CD4-positive, CD25-positive, alpha-beta regulatory T cell (primary cell): ENCODE measurements at regions not wholly inside any gene's neighbourhood (a gene's known extent, or its start where the extent isn't known, plus 50 kb on each side); places are given as distances from the start of the nearest gene placed in this dataset.
A peak's percentile ranks its signal among the peaks of the same experiment; 100 is the strongest.

Experiments used
- ATAC-seq, 2 donors: fragments of 150-1000 bp; cut with Tn5 transposase; one replicate each; pipeline ENCODE4 v1.10.0; 2021; ENCODE audit warnings: low read depth in 2 of 2, moderate number of reproducible peaks in 2 of 2, moderate library complexity in 1 of 2
- DNase-seq, 3 donors: peaks; one replicate each; pipeline versions ENCODE4 v3.0.0 to v3.0.0-alpha.2; 2012 to 2022; ENCODE audit warnings: mixed read lengths in 1 of 3
- H3K27ac ChIP-seq: one replicate; pipeline ENCODE4 v1.7.0; 2013; ENCODE audit warnings: mild to moderate bottlenecking, low read length; ENCODE audit not compliant: insufficient read depth, poor library complexity, severe bottlenecking
- H3K27me3 ChIP-seq: one replicate; pipeline ENCODE4 v1.7.0; 2013; ENCODE audit warnings: low read length; ENCODE audit not compliant: control insufficient read depth, insufficient read depth
- H3K36me3 ChIP-seq: one replicate; pipeline ENCODE4 v1.7.0; 2013; ENCODE audit warnings: mild to moderate bottlenecking, low read length, moderate library complexity; ENCODE audit not compliant: control insufficient read depth, insufficient read depth
- H3K4me1 ChIP-seq: 2 replicates; pipeline ENCODE4 v1.7.0; 2013; ENCODE audit warnings: mild to moderate bottlenecking, low read length; ENCODE audit not compliant: insufficient read depth, control insufficient read depth, poor library complexity, severe bottlenecking
- H3K4me3 ChIP-seq: one replicate; pipeline ENCODE4 v1.7.0; 2013; ENCODE audit warnings: low read depth, mild to moderate bottlenecking, low read length, moderate library complexity
- H3K9me3 ChIP-seq, 2 experiments: 1 replicate in 1 of 2; 2 replicates in 1 of 2; pipeline ENCODE4 v1.7.0; 2013; ENCODE audit warnings: low read length in 2 of 2, mild to moderate bottlenecking in 1 of 2, moderate library complexity in 1 of 2; ENCODE audit not compliant: control insufficient read depth in 2 of 2
- H3K27ac Mint-ChIP-seq, 3 donors: one replicate each; pipeline ENCODE4 v1.8.0; 2020 to 2022; ENCODE audit warnings: mild to moderate bottlenecking in 3 of 3, mixed read lengths in 3 of 3, moderate library complexity in 2 of 3
- H3K27me3 Mint-ChIP-seq: one replicate; pipeline ENCODE4 v1.8.0; 2022; ENCODE audit warnings: mild to moderate bottlenecking, mixed read lengths
- H3K36me3 Mint-ChIP-seq: one replicate; pipeline ENCODE4 v1.8.0; 2020; ENCODE audit warnings: mixed read lengths
- H3K4me1 Mint-ChIP-seq, 4 donors: one replicate each; pipeline ENCODE4 v1.8.0; 2020 to 2022; ENCODE audit warnings: mixed read lengths in 4 of 4, mild to moderate bottlenecking in 1 of 4
- H3K4me3 Mint-ChIP-seq, 4 donors: one replicate each; pipeline ENCODE4 v1.8.0; 2020 to 2022; ENCODE audit warnings: mild to moderate bottlenecking in 4 of 4, mixed read lengths in 4 of 4, moderate library complexity in 3 of 4
- H3K9me3 Mint-ChIP-seq, 7 donors: one replicate each; pipeline ENCODE4 v1.8.0; 2020 to 2022; ENCODE audit warnings: mixed read lengths in 7 of 7, mild to moderate bottlenecking in 3 of 7, moderate library complexity in 2 of 7

- Histone ChIP-seq H3K27me3 (no peaks in the 10 kb centered on the region), H3K4me3 (no peak overlapping the region), H3K27ac (no peak overlapping the region), H3K4me1 (no peaks in the 10 kb centered on the region), H3K36me3 (no peaks in the 10 kb centered on the region), H3K9me3 (peaks cover 0 to 5% of the 10 kb centered on the region in 2 experiments)
- H3K27me3 Mint-ChIP-seq, result no peaks in the 10 kb centered on the region
- no peaks in the 10 kb centered on the region for H3K4me1 Mint-ChIP-seq
- H3K36me3 Mint-ChIP-seq, result no peaks in the 10 kb centered on the region
- H3K9me3 Mint-ChIP-seq, result peaks cover 2 to 13% (median 8%) of the 10 kb centered on the region in 7 donors
- no peak for ATAC-seq
- no peak overlapping the region for H3K4me3 Mint-ChIP-seq
- DNase-seq, result no peak
- H3K27ac Mint-ChIP-seq, result no peak overlapping the region
Observed at GRCh38 chr3:21357241-21357640, 393.8 kb downstream of the ZNF385D start.

DNA sequence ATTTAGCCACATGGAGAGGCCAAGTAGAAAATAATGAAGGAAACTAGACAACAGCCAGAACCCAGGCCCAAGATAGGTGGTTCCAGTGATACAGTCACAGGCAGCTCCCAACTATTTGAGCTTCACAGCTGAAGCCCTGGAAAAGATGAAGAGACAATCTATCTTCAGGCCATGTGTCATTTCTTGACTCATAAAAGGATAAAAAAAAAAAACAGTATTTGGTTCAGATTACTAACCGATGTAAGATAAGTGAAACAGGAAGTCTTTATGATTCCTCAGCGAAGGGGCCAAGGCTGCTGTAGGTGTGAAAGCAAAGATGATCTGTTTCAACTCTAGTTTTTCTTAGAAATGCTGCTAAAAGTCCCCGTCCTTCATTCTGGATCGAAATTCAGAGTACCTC is 394.6 kb downstream of the ZNF385D start:
- Mint-ChIP-seq H3K9me3 (peaks cover 2 to 11% (median 8%) of the 10 kb centered on the region in 7 donors), H3K4me1 (no peaks in the 10 kb centered on the region), H3K27me3 (no peaks in the 10 kb centered on the region), H3K27ac (no peak overlapping the region), H3K36me3 (no peaks in the 10 kb centered on the region), H3K4me3 (no peak overlapping the region)
- Histone ChIP-seq H3K36me3 (no peaks in the 10 kb centered on the region), H3K9me3 (peaks cover 0 to 5% of the 10 kb centered on the region in 2 experiments), H3K27ac (no peak overlapping the region), H3K4me3 (no peak overlapping the region), H3K27me3 (no peaks in the 10 kb centered on the region), H3K4me1 (no peaks in the 10 kb centered on the region)
- ATAC-seq (no peak), DNase-seq (no peak)

DNA sequence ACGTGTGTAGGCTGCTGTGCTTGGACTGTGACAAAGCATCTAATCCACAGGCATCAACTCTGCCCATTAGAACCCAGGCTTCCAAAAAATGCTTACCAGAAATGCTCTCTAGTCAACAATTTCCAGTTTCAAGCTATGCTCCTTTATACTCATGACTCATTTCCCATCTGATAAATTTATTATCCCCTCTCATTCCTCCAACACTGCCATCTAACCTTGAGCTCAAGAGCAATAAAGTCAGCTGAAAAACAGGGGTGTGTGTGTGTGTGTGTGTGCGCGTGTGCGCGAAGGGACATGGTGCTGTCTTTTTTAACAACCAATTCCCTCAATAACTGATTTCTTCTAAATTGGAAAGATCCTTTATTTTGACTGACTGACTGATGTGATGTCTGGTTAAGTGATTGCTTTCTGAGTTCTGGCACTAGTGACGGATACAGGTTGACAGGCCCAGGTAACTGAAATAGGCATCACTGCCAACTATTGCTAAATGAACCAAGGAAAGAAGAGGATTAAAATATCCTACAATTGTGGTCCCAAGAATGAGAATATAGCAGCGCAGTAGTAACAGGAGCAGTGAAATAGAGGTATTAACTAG is 405.5 kb downstream of the ZNF385D start:
- no peaks in the 10 kb centered on the region for H3K36me3 ChIP-seq
- H3K9me3 ChIP-seq, result no peaks in the 10 kb centered on the region
- Mint-ChIP-seq H3K27me3 (no peaks in the 10 kb centered on the region), H3K4me1 (no peaks in the 10 kb centered on the region), H3K27ac (no peak overlapping the region), H3K4me3 (no peak overlapping the region), H3K36me3 (no peaks in the 10 kb centered on the region), H3K9me3 (peaks cover 0 to 19% (median 8%) of the 10 kb centered on the region in 7 donors)
- H3K4me1 ChIP-seq, result no peaks in the 10 kb centered on the region
- DNase-seq, result no peak
- no peak overlapping the region for H3K27ac ChIP-seq
- H3K27me3 ChIP-seq, result no peaks in the 10 kb centered on the region
- no peak overlapping the region for H3K4me3 ChIP-seq
- ATAC-seq, result no peak

DNA sequence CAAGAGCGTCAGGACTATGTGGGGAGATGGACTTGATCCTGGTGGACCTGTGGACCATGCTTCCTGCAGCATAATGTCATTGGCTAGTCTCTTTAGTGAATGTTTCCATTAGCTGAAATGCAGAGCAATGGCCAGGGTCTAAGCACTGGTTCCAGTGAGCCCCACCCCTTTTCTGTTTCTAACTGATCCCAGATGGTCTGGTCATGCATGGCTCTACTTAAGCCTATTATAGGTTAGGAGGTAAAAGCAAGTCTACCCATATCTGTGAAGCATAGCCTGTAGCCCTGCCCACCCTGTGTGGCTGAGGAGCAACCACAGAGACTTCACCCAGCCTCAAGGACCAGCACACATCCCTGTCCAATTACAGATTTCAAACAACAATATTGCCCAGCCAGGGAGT is 419.2 kb downstream of the ZNF385D start:
- H3K4me1 Mint-ChIP-seq, result no peaks in the 10 kb centered on the region
- no peak for DNase-seq
- no peak overlapping the region for H3K27ac Mint-ChIP-seq
- H3K4me3 Mint-ChIP-seq, result peak overlapping the region in 1 of 4 donors; percentile 7
- Histone ChIP-seq H3K9me3 (no peaks in the 10 kb centered on the region), H3K27me3 (no peaks in the 10 kb centered on the region), H3K36me3 (no peaks in the 10 kb centered on the region), H3K27ac (no peak overlapping the region), H3K4me3 (no peak overlapping the region), H3K4me1 (no peaks in the 10 kb centered on the region)
- no peak for ATAC-seq
- H3K9me3 Mint-ChIP-seq, result peaks cover 0 to 26% (median 5%) of the 10 kb centered on the region in 7 donors
- H3K27me3 Mint-ChIP-seq, result no peaks in the 10 kb centered on the region
- H3K36me3 Mint-ChIP-seq, result no peaks in the 10 kb centered on the region

DNA sequence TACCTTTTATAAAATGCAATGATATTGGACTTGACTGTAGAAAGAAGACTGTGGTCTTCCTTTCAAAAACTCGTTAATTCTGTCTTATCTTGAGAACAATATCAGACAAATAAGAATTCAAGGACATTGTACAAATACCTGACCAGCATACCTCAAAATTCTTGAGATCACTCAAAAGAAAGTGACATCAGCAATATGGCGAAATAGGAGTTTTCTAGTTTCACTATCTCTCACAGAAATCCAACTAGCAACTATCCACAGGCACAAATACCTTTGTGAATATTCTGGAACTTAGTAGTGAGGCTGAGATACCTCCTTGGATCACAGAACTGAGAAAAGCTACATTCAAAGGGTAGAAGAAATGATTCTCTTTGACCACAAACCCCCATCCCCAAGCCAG is 419.7 kb downstream of the ZNF385D start:
- H3K27ac Mint-ChIP-seq, result no peak overlapping the region
- H3K4me1 ChIP-seq, result no peaks in the 10 kb centered on the region
- no peak overlapping the region for H3K27ac ChIP-seq
- DNase-seq, result no peak
- no peak for ATAC-seq
- no peaks in the 10 kb centered on the region for H3K27me3 Mint-ChIP-seq
- H3K4me3 ChIP-seq, result no peak overlapping the region
- H3K9me3 Mint-ChIP-seq, result peaks cover 0 to 21% (median 4%) of the 10 kb centered on the region in 7 donors
- H3K4me1 Mint-ChIP-seq, result no peaks in the 10 kb centered on the region
- no peaks in the 10 kb centered on the region for H3K27me3 ChIP-seq
- no peaks in the 10 kb centered on the region for H3K36me3 Mint-ChIP-seq
- H3K9me3 ChIP-seq, result no peaks in the 10 kb centered on the region
- no peaks in the 10 kb centered on the region for H3K36me3 ChIP-seq
- no peak overlapping the region for H3K4me3 Mint-ChIP-seq

DNA sequence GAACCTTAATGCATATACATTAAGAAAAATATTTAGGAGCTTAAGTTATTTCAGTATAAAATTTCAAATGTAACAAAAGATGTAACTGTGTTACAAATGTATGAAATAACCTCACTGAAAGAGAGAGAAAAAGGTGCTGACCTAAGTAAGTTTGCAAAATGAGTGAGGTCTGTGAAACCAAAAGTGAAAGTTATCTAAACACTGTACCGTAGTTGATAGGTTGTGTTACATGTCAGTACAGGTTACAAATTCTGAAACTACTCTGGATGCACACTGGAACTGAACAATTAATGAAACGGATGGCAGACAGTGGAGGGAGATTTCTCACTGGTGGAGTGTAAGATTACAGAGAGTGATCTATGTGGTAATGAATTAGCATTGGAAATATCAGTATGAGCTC is 420.7 kb downstream of the ZNF385D start:
- H3K36me3 Mint-ChIP-seq, result no peaks in the 10 kb centered on the region
- H3K36me3 ChIP-seq, result no peaks in the 10 kb centered on the region
- peaks cover 0 to 15% (median 4%) of the 10 kb centered on the region in 7 donors for H3K9me3 Mint-ChIP-seq
- H3K4me3 ChIP-seq, result no peak overlapping the region
- peak in 1 of 3 donors; percentile 7 for DNase-seq
- H3K27ac Mint-ChIP-seq, result no peak overlapping the region
- no peaks in the 10 kb centered on the region for H3K27me3 Mint-ChIP-seq
- no peaks in the 10 kb centered on the region for H3K4me1 Mint-ChIP-seq
- H3K4me1 ChIP-seq, result no peaks in the 10 kb centered on the region
- no peaks in the 10 kb centered on the region for H3K9me3 ChIP-seq
- peak overlapping the region in 1 of 4 donors; percentile 31 for H3K4me3 Mint-ChIP-seq
- H3K27ac ChIP-seq, result no peak overlapping the region
- no peaks in the 10 kb centered on the region for H3K27me3 ChIP-seq
- ATAC-seq, result no peak

- H3K4me1 Mint-ChIP-seq, result no peaks in the 10 kb centered on the region
- Histone ChIP-seq H3K27me3 (no peaks in the 10 kb centered on the region), H3K36me3 (no peaks in the 10 kb centered on the region), H3K4me1 (no peaks in the 10 kb centered on the region), H3K9me3 (no peaks in the 10 kb centered on the region), H3K4me3 (no peak overlapping the region), H3K27ac (no peak overlapping the region)
- H3K27me3 Mint-ChIP-seq, result no peaks in the 10 kb centered on the region
- H3K9me3 Mint-ChIP-seq, result peaks cover 0 to 14% (median 4%) of the 10 kb centered on the region in 7 donors
- H3K27ac Mint-ChIP-seq, result no peak overlapping the region
- no peak overlapping the region for H3K4me3 Mint-ChIP-seq
- no peaks in the 10 kb centered on the region for H3K36me3 Mint-ChIP-seq
- ATAC-seq (no peak), DNase-seq (no peak)
Observed at GRCh38 chr3:21328711-21329390, 422.2 kb downstream of the ZNF385D start.
